PC-9 (cell line): ENCODE measurements at regions not wholly inside any gene's neighbourhood (a gene's known extent, or its start where the extent isn't known, plus 50 kb on each side); places are given as distances from the start of the nearest gene placed in this dataset.

Experiments used
- CTCF ChIP-seq: fragments of 200-600 bp; sonication (generic); conservative IDR thresholded peaks from 2 replicates; pipeline ENCODE4 v1.6.1; 2017; ENCODE audit warnings: mixed run types, antibody characterized with exemption, mild to moderate bottlenecking, moderate library complexity
- EZH2 ChIP-seq: fragments of 200-600 bp; sonication (generic); IDR thresholded peaks from 2 replicates; pipeline ENCODE4 v1.8.0; 2017; ENCODE audit warnings: antibody characterized with exemption, low read depth

GRCh38 chr16:18069683-18070082, 266.9 kb downstream of the NPIPA8 start:
- no peak for TF ChIP-seq CTCF
- TF ChIP-seq EZH2: no peak
